Adrenal gland (tissue), 9 donors: ENCODE measurements at regions not wholly inside any gene's neighbourhood (a gene's known extent, or its start where the extent isn't known, plus 50 kb on each side); places are given as distances from the start of the nearest gene placed in this dataset.
"Not testable (repeated sequence)": the region's sequence is repeated elsewhere in the genome, so short reads cannot be mapped to it uniquely, and the experiment has no call there.

Experiments
- DNase-seq, 7 donors: peaks; one replicate each; pipeline ENCODE4 v3.0.0-alpha.2; 2019 to 2020
- H3K27ac ChIP-seq, 5 donors: fragments of 200-600 bp; sonication (generic) in 4 of 5; 1 replicate in 3 of 5; 2 replicates in 2 of 5; pipeline versions ENCODE4 v1.5.1 to v1.8.0; 2016 to 2020; ENCODE audit warnings: mild to moderate bottlenecking in 1 of 5
- H3K27me3 ChIP-seq: fragments of 200-600 bp; 2 replicates; pipeline ENCODE4 v1.8.0; 2021
- H3K36me3 ChIP-seq, 2 donors: fragments of 200-600 bp; replicated peaks in 1 of 2; 1 replicate in 1 of 2; 2 replicates in 1 of 2; pipeline versions ENCODE4 v1.5.1 to v1.8.0; 2018 to 2022
- H3K4me1 ChIP-seq, 2 donors: fragments of 200-600 bp; replicated peaks in 1 of 2; 1 replicate in 1 of 2; 2 replicates in 1 of 2; pipeline versions ENCODE4 v1.5.1 to v1.8.0; 2018 to 2021
- H3K4me3 ChIP-seq, 4 donors: fragments of 200-600 bp; sonication (generic) in 3 of 4; one replicate each; pipeline ENCODE4 v1.5.1; 2016 to 2018
- H3K9me3 ChIP-seq, 3 donors: fragments of 200-600 bp; sonication (generic) in 1 of 3; replicated peaks in 1 of 3; 1 replicate in 2 of 3; 2 replicates in 1 of 3; pipeline versions ENCODE4 v1.5.1 to v1.8.0; 2016 to 2021
- POLR2A ChIP-seq, 2 donors: fragments of 450-650 bp; IDR thresholded peaks; one replicate each; pipeline ENCODE4 v1.6.1; 2017; ENCODE audit warnings: antibody characterized with exemption in 2 of 2, mild to moderate bottlenecking in 2 of 2, moderate library complexity in 1 of 2
- WGBS, 4 donors: extraction: QIAGEN DNeasy Blood & Tissue Kit in 2 of 4; methylation state at CpG; one replicate each; pipeline versions ENCODE4 v1.1.5 to v1.1.7; 2013 to 2017; 5-methylcytosine and 5-hydroxymethylcytosine counted together
- intact Hi-C, 2 donors: fragments of 100-400 bp; cut with DNase I; formaldehyde crosslinking; loops; one replicate each; pipeline versions ENCODE4 v1.14.1 to v1.15.0; 2022 to 2023
- TF ChIP-seq, protein P1 (sequence below), 6 experiments: fragments of 450-650 bp in 4 of 6; fragments of 200-600 bp in 2 of 6; sonication (generic) in 1 of 6; IDR thresholded peaks; 1 replicate in 5 of 6; 2 replicates in 1 of 6; pipeline versions ENCODE4 v1.5.1 to v1.8.0; 2016 to 2021; ENCODE audit warnings: antibody characterized with exemption in 6 of 6, mild to moderate bottlenecking in 2 of 6, moderate library complexity in 1 of 6
- donor health status: healthy with polysubstance abuse.
- donor health status: Bipolar disorder and iron deficiency.
- donor health status: DM: yes; HTN: yes; CAD: no.
- donor health status: DM: no; HTN: no; CAD: no.
- donor health status: DM: no; HTN: no; CAD: no.

- intact Hi-C loops, result no loop called here
- H3K4me1 ChIP-seq, result no peaks in the 10 kb centered on the region
- TF ChIP-seq POLR2A (IDR thresholded peaks at IDR 0.05), result no peak
- TF ChIP-seq, protein P1, sequence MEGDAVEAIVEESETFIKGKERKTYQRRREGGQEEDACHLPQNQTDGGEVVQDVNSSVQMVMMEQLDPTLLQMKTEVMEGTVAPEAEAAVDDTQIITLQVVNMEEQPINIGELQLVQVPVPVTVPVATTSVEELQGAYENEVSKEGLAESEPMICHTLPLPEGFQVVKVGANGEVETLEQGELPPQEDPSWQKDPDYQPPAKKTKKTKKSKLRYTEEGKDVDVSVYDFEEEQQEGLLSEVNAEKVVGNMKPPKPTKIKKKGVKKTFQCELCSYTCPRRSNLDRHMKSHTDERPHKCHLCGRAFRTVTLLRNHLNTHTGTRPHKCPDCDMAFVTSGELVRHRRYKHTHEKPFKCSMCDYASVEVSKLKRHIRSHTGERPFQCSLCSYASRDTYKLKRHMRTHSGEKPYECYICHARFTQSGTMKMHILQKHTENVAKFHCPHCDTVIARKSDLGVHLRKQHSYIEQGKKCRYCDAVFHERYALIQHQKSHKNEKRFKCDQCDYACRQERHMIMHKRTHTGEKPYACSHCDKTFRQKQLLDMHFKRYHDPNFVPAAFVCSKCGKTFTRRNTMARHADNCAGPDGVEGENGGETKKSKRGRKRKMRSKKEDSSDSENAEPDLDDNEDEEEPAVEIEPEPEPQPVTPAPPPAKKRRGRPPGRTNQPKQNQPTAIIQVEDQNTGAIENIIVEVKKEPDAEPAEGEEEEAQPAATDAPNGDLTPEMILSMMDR (IDR thresholded peaks at IDR 0.05), result no peak
- H3K27ac ChIP-seq, result no peak overlapping the region
- H3K36me3 ChIP-seq, result no peaks in the 10 kb centered on the region
- DNase-seq, result no peak
- no peaks in the 10 kb centered on the region for H3K27me3 ChIP-seq
- H3K9me3 ChIP-seq, result no peaks in the 10 kb centered on the region
- H3K4me3 ChIP-seq, result no peak overlapping the region
- WGBS, 4 donors, result 51 to 67% (median 58%) methylated on average over 2 of the region's 2 CpGs
Measured at GRCh38 chr1:143672983-143673382, 298.8 kb downstream of the FAM72C start.

- H3K27me3 ChIP-seq, result no peaks in the 10 kb centered on the region
- TF ChIP-seq, protein P1 (IDR thresholded peaks at IDR 0.05), result no peak
- no peak for TF ChIP-seq POLR2A (IDR thresholded peaks at IDR 0.05)
- H3K4me3 ChIP-seq, result no peak overlapping the region
- H3K4me1 ChIP-seq, result no peaks in the 10 kb centered on the region
- intact Hi-C loops, result no loop called here
- no peak overlapping the region for H3K27ac ChIP-seq
- WGBS, 4 donors, result 25 to 80% (median 33%) methylated on average over 11 to 24 of the region's 24 CpGs
- DNase-seq, result no peak
- H3K9me3 ChIP-seq, result no peaks in the 10 kb centered on the region
- H3K36me3 ChIP-seq, result no peaks in the 10 kb centered on the region
Measured at GRCh38 chr1:143667730-143668129, 304.1 kb downstream of the FAM72C start.

- WGBS, 4 donors, result 73 to 90% (median 74%) methylated on average over 8 of the region's 8 CpGs
- Histone ChIP-seq H3K27ac (no peak overlapping the region), H3K4me1 (no peaks in the 10 kb centered on the region), H3K36me3 (no peaks in the 10 kb centered on the region), H3K9me3 (no peaks in the 10 kb centered on the region), H3K27me3 (no peaks in the 10 kb centered on the region), H3K4me3 (no peak overlapping the region)
- intact Hi-C loops, result no loop called here
- DNase-seq, result no peak
- TF ChIP-seq POLR2A (IDR thresholded peaks at IDR 0.05), result no peak
- TF ChIP-seq, protein P1 (IDR thresholded peaks at IDR 0.05), result no peak
Measured at GRCh38 chr1:143666851-143667250, 304.9 kb downstream of the FAM72C start.

GRCh38 chr1:143665606-143666005 is 306.2 kb downstream of the FAM72C start:
- Histone ChIP-seq H3K36me3 (no peaks in the 10 kb centered on the region), H3K27ac (no peak overlapping the region), H3K27me3 (no peaks in the 10 kb centered on the region), H3K4me3 (no peak overlapping the region), H3K9me3 (no peaks in the 10 kb centered on the region), H3K4me1 (no peaks in the 10 kb centered on the region)
- 43 to 61% (median 49%) methylated on average over 8 to 9 of the region's 9 CpGs for WGBS, 4 donors
- intact Hi-C loops, result no loop called here
- DNase-seq, result peak in 3 of 7 donors; percentile 1 to 38 (median 22)
- TF ChIP-seq, protein P1 (IDR thresholded peaks at IDR 0.05), result no peak
- TF ChIP-seq POLR2A (IDR thresholded peaks at IDR 0.05), result no peak

DNA sequence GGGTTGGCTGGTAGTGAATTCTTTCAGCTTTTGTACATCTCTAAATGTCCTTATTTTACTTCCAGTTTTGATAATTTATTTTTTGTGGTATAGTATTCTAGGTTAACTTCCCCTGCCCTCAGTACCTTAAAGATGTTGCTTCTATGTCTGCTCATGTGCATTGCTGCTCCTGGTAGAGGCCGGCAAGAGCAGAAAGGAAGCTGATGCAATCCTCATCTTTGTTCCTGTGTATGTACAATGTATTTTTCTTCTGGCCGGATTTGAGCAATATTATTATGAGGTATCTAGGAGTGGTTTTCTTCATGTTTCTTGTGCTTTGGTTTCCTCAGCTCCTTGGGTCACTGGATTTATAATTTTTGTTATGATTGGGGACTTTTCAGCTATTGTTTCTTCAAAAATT is 308.7 kb downstream of the FAM72C start:
- H3K9me3 ChIP-seq, H3K4me1 ChIP-seq, intact Hi-C loops, H3K27ac ChIP-seq, H3K4me3 ChIP-seq, DNase-seq, H3K27me3 ChIP-seq, H3K36me3 ChIP-seq: not testable (repeated sequence)
- WGBS, 4 donors, result 33 to 58% (median 55%) methylated on average over 2 of the region's 2 CpGs
